ENCODE measurements at regions not wholly inside any gene's neighbourhood (a gene's known extent, or its start where the extent isn't known, plus 50 kb on each side); places are given as distances from the start of the nearest gene placed in this dataset.
A peak's percentile ranks its signal among the peaks of the same experiment; 100 is the strongest.
"Not testable (repeated sequence)": the region's sequence is repeated elsewhere in the genome, so short reads cannot be mapped to it uniquely, and the experiment has no call there.

DNA sequence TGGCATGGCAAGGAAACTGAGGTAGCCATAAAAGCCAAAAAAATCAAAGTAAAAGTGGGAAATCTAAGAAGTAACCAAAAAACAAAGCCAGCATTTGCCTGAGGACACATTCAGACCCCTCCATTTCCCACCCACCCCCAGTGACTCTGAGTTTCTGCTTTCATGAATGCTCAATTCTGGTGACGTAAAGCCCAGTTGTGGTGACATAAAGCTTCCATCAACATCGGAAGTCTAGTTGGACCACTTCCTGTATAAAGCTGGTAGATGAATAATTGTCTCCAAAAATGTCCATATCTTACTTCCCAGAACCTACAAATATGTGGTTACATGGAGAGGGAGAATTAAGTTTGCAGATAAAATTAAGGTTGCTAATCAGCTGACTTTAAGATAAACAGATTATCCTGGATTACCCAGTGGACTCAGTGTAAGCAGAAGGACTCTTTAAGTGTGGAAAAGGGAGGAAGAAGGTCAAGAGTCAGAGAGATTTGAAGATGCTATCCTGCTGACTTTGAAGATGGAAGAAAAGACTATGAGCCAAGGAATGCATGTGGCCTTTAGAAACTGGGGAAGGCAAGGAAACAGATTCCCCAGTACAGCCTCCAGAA is 62.0 kb upstream of the ST3GAL6 start:
- no peak overlapping the region for H3K4me3 ChIP-seq (ENCODE audit: low read depth, low read length)
- no peak for DNase-seq (ENCODE audit: low read depth)
- TF ChIP-seq, protein P1, sequence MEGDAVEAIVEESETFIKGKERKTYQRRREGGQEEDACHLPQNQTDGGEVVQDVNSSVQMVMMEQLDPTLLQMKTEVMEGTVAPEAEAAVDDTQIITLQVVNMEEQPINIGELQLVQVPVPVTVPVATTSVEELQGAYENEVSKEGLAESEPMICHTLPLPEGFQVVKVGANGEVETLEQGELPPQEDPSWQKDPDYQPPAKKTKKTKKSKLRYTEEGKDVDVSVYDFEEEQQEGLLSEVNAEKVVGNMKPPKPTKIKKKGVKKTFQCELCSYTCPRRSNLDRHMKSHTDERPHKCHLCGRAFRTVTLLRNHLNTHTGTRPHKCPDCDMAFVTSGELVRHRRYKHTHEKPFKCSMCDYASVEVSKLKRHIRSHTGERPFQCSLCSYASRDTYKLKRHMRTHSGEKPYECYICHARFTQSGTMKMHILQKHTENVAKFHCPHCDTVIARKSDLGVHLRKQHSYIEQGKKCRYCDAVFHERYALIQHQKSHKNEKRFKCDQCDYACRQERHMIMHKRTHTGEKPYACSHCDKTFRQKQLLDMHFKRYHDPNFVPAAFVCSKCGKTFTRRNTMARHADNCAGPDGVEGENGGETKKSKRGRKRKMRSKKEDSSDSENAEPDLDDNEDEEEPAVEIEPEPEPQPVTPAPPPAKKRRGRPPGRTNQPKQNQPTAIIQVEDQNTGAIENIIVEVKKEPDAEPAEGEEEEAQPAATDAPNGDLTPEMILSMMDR (IDR thresholded peaks at IDR 0.05; ENCODE audit: low read depth, low read length, missing control alignments) = no peak

DNA sequence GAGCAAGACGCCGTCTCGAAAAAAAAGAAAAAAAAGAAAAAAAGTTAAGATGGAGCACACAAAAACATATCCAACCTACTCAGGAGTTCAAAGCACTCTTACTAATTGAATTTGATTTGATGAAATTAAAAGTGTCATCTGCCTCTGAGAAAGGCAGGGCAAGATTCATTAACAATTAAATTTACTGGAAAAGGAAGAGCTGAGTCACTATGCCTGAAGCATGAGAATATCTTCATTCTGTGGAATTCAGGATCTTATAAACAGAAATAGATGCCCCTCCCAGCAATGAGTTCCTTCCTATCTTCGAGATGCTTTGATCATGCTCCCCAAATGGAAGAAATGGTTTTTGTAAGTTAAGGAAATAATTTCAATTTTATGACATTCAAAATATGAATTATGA is 61.0 kb upstream of the ST3GAL6 start:
- TF ChIP-seq, protein P1 (IDR thresholded peaks at IDR 0.05; ENCODE audit: low read depth, low read length, missing control alignments) = no peak
- H3K4me3 ChIP-seq (ENCODE audit: low read depth, low read length) = no peak overlapping the region
- DNase-seq (ENCODE audit: low read depth) = no peak

GRCh38 chr3:98705212-98705611 is 57.9 kb upstream of the ST3GAL6 start:
- H3K4me3 ChIP-seq (ENCODE audit: low read depth, low read length) = no peak overlapping the region
- TF ChIP-seq, protein P1 (IDR thresholded peaks at IDR 0.05; ENCODE audit: low read depth, low read length, missing control alignments) = no peak
- DNase-seq (ENCODE audit: low read depth) = no peak

GRCh38 chr3:98705694-98706093 is 57.4 kb upstream of the ST3GAL6 start:
- TF ChIP-seq, protein P1 (IDR thresholded peaks at IDR 0.05; ENCODE audit: low read depth, low read length, missing control alignments) = peak; percentile 39
- no peak overlapping the region for H3K4me3 ChIP-seq (ENCODE audit: low read depth, low read length)
- no peak for DNase-seq (ENCODE audit: low read depth)

DNA sequence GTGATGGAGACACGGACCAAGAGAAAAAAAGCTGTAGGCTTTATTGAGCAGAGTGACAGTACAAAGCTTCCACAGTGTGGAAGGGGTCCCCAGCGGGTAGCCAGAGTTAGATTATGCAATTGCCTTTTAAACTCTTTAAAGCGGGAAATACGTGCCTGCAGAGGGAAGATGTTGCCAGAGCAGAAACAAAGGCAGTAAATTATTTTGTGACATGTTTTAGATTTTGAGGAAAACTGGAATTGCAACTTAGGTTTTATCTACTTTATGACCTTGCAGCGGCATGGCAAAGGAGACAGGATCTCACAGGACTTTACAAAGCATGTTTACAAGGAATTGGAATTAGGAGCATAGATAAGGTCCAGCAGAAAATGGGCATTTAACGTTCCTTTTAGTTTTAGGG is 54.5 kb upstream of the ST3GAL6 start:
- not testable (repeated sequence) for H3K4me3 ChIP-seq (ENCODE audit: low read depth, low read length); DNase-seq (ENCODE audit: low read depth)

DNA sequence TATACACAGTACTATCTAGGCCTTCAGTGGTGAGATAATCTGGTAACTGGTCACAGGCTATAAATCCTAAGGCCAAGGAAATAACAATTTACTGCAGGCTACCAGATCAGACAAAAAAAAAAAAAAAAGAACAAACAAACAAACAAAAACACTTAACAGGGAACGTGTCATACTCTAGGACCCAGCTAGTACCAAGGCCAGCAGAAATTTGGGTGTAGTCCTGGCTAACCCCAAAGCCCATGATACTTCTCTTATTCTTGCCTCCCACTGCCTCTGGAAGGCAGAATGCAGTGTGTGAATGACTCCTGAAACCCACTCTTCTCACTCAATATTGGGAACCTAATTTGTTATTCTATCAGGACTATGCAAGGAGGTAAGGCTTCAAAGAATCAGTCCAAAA is 53.7 kb upstream of the ST3GAL6 start:
- TF ChIP-seq, protein P1 (IDR thresholded peaks at IDR 0.05; ENCODE audit: low read depth, low read length, missing control alignments) = no peak
- H3K4me3 ChIP-seq (ENCODE audit: low read depth, low read length) = no peak overlapping the region
- DNase-seq (ENCODE audit: low read depth) = no peak

- H3K4me3 ChIP-seq (ENCODE audit: low read depth, low read length) = no peak overlapping the region
- no peak for DNase-seq (ENCODE audit: low read depth)
- TF ChIP-seq, protein P1 (IDR thresholded peaks at IDR 0.05; ENCODE audit: low read depth, low read length, missing control alignments) = no peak
Measured at GRCh38 chr3:98710067-98710659, 53.0 kb upstream of the ST3GAL6 start.
